Kidney tubule cell (primary cell): ENCODE measurements at regions not wholly inside any gene's neighbourhood (a gene's known extent, or its start where the extent isn't known, plus 50 kb on each side); places are given as distances from the start of the nearest gene placed in this dataset.
A peak's percentile ranks its signal among the peaks of the same experiment; 100 is the strongest.
"Not testable (repeated sequence)": the region's sequence is repeated elsewhere in the genome, so short reads cannot be mapped to it uniquely, and the experiment has no call there.

Experiments used
- DNase-seq: peaks from one replicate; pipeline ENCODE4 v3.0.0-alpha.2; 2018; ENCODE audit warnings: low spot score

DNA sequence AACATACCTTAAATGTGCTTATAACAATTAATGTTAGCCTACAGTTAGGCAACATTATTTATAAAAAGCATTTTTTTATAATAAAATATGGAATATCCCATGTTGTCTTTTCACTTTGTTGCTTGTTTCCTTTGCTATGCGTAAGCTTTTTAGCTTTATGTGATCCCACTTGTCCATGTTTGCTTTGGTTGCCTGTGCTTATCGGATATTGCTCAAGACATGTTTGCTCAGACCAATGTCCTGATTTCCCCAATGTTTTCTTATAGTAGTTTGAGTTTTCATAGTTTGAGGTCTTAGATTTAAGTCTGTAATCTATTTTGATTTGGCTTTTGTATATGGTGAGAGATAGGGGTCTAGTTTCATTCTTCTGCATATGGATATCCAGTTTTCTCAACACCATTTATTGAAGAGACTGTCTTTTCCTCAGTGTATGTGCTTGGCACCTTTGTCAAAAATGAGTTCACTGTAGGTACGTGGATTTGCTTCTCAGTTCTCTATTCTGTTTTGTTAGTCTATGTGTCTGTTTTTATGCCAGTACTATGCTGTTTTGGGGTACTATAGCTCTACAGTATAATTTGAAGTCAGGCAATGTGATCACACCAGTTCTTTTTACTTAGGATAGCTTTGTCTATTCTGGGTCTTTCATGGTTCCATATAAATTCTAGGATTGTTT is 592.7 kb upstream of the SEMA6D start:
- no peak for DNase-seq

- no peak for DNase-seq
Observed at GRCh38 chr15:47129033-47129432, 588.3 kb upstream of the SEMA6D start.

DNA sequence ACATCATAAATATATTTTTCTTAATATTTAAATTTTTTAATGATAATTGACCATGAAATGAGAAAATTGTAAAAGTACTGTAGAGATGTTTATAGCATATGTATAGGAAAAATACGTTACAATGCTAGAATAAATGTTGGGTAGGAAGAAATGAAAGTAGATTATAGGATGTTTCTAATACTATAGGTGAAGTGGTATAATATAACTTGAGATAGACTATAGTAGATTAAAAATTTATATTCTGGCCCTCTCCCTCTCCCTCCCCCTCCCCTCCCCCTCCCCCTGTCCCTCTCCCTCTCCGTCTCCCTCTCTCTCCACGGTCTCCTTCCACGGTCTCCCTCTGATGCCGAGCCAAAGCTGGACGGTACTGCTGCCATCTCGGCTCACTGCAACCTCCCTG is 585.9 kb upstream of the SEMA6D start:
- not testable (repeated sequence) for DNase-seq

- DNase-seq = no peak
Observed at GRCh38 chr15:47135267-47135666, 582.0 kb upstream of the SEMA6D start.

GRCh38 chr15:47136236-47136635 is 581.1 kb upstream of the SEMA6D start:
- no peak for DNase-seq

DNA sequence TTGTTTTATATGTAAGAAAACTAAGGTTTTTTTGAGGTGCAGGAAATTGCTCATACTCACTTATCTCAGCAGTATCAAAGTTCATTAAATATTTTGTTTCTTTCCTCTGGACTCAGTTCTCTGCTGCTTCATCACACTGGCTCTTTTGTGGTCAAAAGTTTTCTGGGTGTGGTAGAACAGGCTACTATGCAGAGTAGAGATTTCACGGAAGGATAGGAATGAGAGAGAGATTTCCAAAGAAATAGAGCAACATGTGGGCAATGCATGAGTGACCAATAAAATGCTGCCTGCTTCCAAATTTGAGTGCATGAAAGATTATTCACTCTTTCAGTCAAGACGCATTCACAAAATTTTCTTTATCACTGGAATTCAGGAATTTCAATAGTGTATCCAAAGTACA is 577.3 kb upstream of the SEMA6D start:
- DNase-seq = no peak

DNA sequence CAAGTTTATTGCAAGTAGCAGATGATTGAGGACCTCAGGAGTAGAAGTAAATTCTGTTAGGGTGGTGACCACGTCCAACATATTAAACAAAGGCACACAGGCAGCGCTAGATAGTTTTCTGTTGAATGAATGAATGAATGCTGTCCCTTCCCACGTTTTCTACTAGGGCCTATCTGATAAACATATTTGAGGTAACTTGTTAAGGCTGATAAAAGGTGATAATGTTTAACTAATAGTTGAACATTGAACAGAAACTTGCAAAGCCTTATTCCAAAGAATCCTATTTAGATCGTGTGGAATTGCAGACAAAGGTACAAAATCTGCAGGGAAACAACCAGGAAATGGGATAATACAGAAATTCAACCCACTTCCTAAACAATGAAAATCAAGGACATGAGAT is 559.5 kb upstream of the SEMA6D start:
- DNase-seq = no peak

DNA sequence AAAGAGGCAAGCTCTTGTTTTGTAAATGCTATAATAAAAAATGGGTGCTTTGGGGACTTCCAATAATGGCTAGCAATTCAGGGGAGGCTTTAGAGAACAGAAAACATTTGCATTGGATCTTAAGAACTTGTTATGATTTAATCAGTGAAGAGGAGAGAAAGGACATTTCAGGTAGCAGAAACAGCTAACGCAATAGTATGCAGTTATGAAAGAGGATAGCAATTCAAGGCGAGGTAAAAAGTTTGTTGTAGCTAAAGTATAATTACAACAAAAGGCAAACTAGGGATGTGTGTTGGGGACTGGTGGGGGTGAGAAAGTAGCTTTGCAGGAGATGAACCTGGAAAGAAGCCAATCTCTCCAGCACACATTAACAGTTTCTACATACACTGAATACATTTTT is 558.7 kb upstream of the SEMA6D start:
- DNase-seq = no peak

GRCh38 chr15:47177177-47177576 is 540.1 kb upstream of the SEMA6D start:
- no peak for DNase-seq

GRCh38 chr15:47179988-47180387 is 537.3 kb upstream of the SEMA6D start:
- no peak for DNase-seq

DNA sequence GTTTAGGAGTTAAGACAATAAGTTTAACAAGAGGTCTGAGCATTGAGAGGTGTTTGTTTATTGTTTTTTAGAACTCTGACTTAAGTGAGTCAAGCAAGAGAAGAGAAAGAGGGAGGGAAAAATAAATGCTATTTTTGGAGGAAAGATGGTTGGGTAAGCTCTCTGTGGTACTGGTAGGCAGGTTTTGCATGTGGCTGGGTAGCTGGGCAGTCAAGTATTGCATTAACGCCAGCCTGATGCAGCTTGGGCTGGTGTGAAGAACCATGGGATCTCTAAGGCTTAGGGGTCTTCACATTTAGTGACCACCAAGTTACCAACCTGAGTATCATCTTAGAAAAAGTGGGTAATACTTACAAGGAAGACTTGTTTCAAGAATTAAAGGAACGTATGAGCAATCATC is 534.5 kb upstream of the SEMA6D start:
- no peak for DNase-seq

- peak; percentile 46 for DNase-seq
Observed at GRCh38 chr15:47184003-47184907, 533.0 kb upstream of the SEMA6D start.

- DNase-seq = peak; percentile 9
Observed at GRCh38 chr15:47184908-47185801, 532.1 kb upstream of the SEMA6D start.

GRCh38 chr15:47186075-47186474 is 531.2 kb upstream of the SEMA6D start:
- no peak for DNase-seq

GRCh38 chr15:47188758-47189507 is 528.4 kb upstream of the SEMA6D start:
- no peak for DNase-seq

DNA sequence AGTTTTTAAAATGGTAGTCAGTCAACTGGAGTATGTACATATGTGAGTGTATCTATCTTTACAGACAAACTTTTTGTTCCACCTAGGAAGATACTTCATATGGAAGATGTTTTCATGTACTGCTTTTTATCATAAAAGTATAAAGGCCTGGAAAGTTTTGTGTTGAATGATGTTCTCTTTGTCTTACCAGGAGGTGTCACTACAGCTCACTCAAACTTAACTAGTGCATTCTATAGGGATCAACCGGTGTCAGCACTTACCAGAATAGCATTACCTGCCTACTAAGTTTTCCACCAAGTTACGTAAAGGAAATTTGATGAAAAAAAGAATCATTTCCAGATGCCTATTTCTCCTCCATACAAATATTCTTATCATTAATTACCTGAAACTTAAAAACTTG is 522.6 kb upstream of the SEMA6D start:
- DNase-seq = peak; percentile 35

GRCh38 chr15:47196048-47196447 is 521.3 kb upstream of the SEMA6D start:
- DNase-seq = peak; percentile 87

DNA sequence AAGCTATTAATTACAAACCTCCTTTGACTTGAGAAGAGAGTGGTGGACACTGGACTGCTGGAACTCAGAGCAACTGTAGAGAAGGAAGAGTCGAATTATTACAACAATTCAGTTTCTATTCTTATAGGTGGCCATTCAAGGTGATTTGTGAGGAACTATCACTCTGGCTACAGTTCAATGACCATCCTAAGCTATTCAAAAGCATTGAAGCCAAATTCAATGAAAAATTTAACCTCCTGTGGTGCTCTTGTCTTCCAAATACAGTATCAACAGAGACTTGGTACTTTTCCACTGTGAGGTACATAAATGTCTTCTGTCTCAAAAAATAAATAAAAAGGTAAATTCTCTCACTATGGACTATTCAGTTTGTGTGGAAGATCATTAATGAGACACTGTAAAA is 513.3 kb upstream of the SEMA6D start:
- DNase-seq = no peak

- no peak for DNase-seq
Observed at GRCh38 chr15:47206358-47206978, 510.8 kb upstream of the SEMA6D start.

DNA sequence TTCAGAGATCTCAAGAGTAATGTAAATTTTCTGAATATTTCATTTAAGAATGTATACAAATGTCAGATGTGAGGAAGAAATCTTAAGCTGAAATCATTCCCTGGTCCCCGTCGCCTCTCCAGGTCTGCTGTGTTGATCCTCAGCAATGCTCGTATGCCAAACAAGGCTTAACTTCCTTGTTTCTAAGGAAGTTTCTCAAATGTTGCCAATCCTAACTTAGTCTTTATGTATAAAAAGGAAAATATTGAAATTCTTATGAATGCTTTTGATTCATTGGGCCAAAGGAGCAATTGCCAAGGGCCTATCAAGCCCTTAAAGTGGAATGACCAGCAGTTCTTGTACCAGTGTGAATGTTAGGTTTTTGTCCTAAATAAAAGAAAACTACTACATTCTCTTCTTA is 507.7 kb upstream of the SEMA6D start:
- no peak for DNase-seq
